ENCODE measurements at regions not wholly inside any gene's neighbourhood (a gene's known extent, or its start where the extent isn't known, plus 50 kb on each side); places are given as distances from the start of the nearest gene placed in this dataset.

GRCh38 chr11:69242266-69242920 is 51.6 kb upstream of the MYEOV start:
- Mint-ChIP-seq H3K27ac (no peak overlapping the region), H3K4me3 (no peak overlapping the region), H3K4me1 (ENCODE audit: low read depth in 2 of 2) (peaks cover 0 to 2% of the 10 kb centered on the region in 2 donors), H3K36me3 (ENCODE audit: insufficient read depth) (no peaks in the 10 kb centered on the region), H3K9me3 (no peaks in the 10 kb centered on the region), H3K27me3 (peaks cover 10 to 14% of the 10 kb centered on the region in 2 donors)
- no peak for ATAC-seq (replicated peaks)
- no peak for DNase-seq

- H3K27ac Mint-ChIP-seq: no peak overlapping the region
- H3K9me3 Mint-ChIP-seq: no peaks in the 10 kb centered on the region
- peaks cover 6 to 16% of the 10 kb centered on the region in 2 donors for H3K27me3 Mint-ChIP-seq
- no peak overlapping the region for H3K4me3 Mint-ChIP-seq
- peaks cover 0 to 2% of the 10 kb centered on the region in 2 donors for H3K4me1 Mint-ChIP-seq (ENCODE audit: low read depth in 2 of 2)
- no peaks in the 10 kb centered on the region for H3K36me3 Mint-ChIP-seq (ENCODE audit: insufficient read depth)
- ATAC-seq (replicated peaks): no peak
- no peak for DNase-seq
Measured at GRCh38 chr11:69243496-69244200, 50.3 kb upstream of the MYEOV start.

Data from effector memory CD8-positive, alpha-beta T cell (primary cell).